ENCODE measurements at regions not wholly inside any gene's neighbourhood (a gene's known extent, or its start where the extent isn't known, plus 50 kb on each side); places are given as distances from the start of the nearest gene placed in this dataset.

GRCh38 chr10:43320226-43320625, 51.2 kb upstream of the FXYD4 start:
- Mint-ChIP-seq H3K9me3 (peaks cover 3% of the 10 kb centered on the region), H3K27ac (no peak overlapping the region), H3K36me3 (no peaks in the 10 kb centered on the region), H3K4me1 (peaks cover 26% of the 10 kb centered on the region), H3K27me3 (ENCODE audit: insufficient read depth, low read depth) (peaks cover 6% of the 10 kb centered on the region), H3K4me3 (no peak overlapping the region)
- no peak overlapping the region for H2AFZ ChIP-seq (replicated peaks)
- H3K27me3 ChIP-seq, result no peaks in the 10 kb centered on the region
- H3K27ac ChIP-seq, result no peak overlapping the region
- no peaks in the 10 kb centered on the region for H3K36me3 ChIP-seq
- H3K4me3 ChIP-seq, result no peak overlapping the region
- H4K20me1 ChIP-seq (ENCODE audit: low read depth), result no peaks in the 10 kb centered on the region
- H3K9me3 ChIP-seq (ENCODE audit: low read depth), result no peaks in the 10 kb centered on the region
- H3F3A ChIP-seq (ENCODE audit: low read depth), result peaks cover 15% of the 10 kb centered on the region
- TF ChIP-seq EZH2phosphoT487 (IDR thresholded peaks at IDR 0.05), result no peak
- no peak for TF ChIP-seq EZH2 (IDR thresholded peaks at IDR 0.05)
- TF ChIP-seq, protein P1, sequence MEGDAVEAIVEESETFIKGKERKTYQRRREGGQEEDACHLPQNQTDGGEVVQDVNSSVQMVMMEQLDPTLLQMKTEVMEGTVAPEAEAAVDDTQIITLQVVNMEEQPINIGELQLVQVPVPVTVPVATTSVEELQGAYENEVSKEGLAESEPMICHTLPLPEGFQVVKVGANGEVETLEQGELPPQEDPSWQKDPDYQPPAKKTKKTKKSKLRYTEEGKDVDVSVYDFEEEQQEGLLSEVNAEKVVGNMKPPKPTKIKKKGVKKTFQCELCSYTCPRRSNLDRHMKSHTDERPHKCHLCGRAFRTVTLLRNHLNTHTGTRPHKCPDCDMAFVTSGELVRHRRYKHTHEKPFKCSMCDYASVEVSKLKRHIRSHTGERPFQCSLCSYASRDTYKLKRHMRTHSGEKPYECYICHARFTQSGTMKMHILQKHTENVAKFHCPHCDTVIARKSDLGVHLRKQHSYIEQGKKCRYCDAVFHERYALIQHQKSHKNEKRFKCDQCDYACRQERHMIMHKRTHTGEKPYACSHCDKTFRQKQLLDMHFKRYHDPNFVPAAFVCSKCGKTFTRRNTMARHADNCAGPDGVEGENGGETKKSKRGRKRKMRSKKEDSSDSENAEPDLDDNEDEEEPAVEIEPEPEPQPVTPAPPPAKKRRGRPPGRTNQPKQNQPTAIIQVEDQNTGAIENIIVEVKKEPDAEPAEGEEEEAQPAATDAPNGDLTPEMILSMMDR (IDR thresholded peaks at IDR 0.05), result no peak
- no peak for DNase-seq (ENCODE audit: low spot score)
- no peak overlapping the region for H3K4me2 ChIP-seq
- H3K9ac ChIP-seq, result no peak overlapping the region
- peaks cover 24% of the 10 kb centered on the region for H3K4me1 ChIP-seq
- no peaks in the 10 kb centered on the region for H3K79me2 ChIP-seq (ENCODE audit: low read depth)

DNA sequence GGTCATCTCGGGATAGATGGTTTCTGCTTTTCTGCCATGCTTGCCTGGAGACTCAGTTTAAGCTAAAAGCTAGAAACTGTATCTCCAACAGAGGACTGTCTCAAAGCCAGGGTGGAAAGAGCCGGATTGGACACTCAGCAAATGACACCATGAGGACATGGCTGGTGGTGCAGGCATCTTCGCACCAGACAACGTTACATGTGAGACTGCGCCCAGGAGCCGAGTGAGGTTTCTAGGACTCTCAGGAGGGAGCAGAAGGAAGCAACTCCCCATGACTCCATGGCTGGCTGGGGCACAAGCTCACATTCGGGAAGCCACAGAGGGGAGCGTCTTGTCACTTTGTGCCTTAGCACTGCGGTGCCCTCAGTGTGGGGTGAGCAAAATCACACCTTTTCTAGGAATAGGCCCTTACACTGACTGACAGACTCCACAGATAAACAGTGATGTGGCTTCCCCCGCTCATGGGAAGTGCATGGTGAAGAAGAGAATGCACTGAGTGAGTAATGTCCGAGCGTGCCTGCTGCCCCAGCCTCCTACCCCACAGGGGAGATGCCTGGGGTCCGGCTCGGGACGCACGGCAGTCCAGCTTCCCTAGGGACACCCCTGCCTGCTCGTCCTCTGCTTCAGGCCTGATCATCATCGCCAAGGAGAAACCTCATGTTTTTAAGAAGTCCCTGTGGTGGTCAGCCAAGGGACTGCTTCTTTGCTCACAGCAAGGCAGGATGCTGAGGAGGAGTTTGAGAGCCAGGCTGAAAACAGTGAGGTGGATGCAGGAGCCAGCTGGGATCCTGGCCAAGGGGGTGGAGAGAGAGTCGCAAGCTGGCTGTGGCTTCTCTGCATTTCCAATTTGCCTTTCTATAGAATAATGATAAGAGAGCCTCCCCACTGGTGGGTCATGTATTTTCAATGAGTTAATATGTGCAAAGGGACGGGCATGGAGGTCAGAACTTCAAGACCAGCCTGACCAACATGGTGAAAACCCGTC, 52.2 kb upstream of the FXYD4 start:
- no peak overlapping the region for H3K4me3 Mint-ChIP-seq
- peaks cover 15% of the 10 kb centered on the region for H3F3A ChIP-seq (ENCODE audit: low read depth)

GRCh38 chr10:43318456-43318855, 51.6 kb upstream of the RASGEF1A start:
- Histone ChIP-seq H3K79me2 (ENCODE audit: low read depth) (no peaks in the 10 kb centered on the region), H3K27me3 (no peaks in the 10 kb centered on the region), H3K4me2 (no peak overlapping the region), H3K4me1 (peaks cover 21% of the 10 kb centered on the region), H3K9ac (no peak overlapping the region), H3F3A (ENCODE audit: low read depth) (peaks cover 13% of the 10 kb centered on the region), H3K36me3 (no peaks in the 10 kb centered on the region), H2AFZ (replicated peaks) (no peak overlapping the region), H3K27ac (no peak overlapping the region), H3K9me3 (ENCODE audit: low read depth) (no peaks in the 10 kb centered on the region), H3K4me3 (no peak overlapping the region), H4K20me1 (ENCODE audit: low read depth) (no peaks in the 10 kb centered on the region)
- H3K27me3 Mint-ChIP-seq (ENCODE audit: insufficient read depth, low read depth), result peaks cover 6% of the 10 kb centered on the region
- H3K36me3 Mint-ChIP-seq, result no peaks in the 10 kb centered on the region
- peak overlapping the region; percentile 36 for H3K4me3 Mint-ChIP-seq
- no peak for DNase-seq (ENCODE audit: low spot score)
- TF ChIP-seq EZH2 (IDR thresholded peaks at IDR 0.05) (no peak), EZH2phosphoT487 (IDR thresholded peaks at IDR 0.05) (no peak)
- TF ChIP-seq, protein P1 (IDR thresholded peaks at IDR 0.05), result no peak
- peaks cover 2% of the 10 kb centered on the region for H3K9me3 Mint-ChIP-seq
- peaks cover 22% of the 10 kb centered on the region for H3K4me1 Mint-ChIP-seq
- H3K27ac Mint-ChIP-seq, result no peak overlapping the region

More for the DNA sequence above, 52.2 kb upstream of the FXYD4 start:
- Mint-ChIP-seq H3K4me1 (peaks cover 23% of the 10 kb centered on the region), H3K27me3 (ENCODE audit: insufficient read depth, low read depth) (peaks cover 6% of the 10 kb centered on the region), H3K27ac (peak overlapping the region; percentile 54), H3K36me3 (no peaks in the 10 kb centered on the region), H3K9me3 (peaks cover 3% of the 10 kb centered on the region)
- DNase-seq (ENCODE audit: low spot score), result no peak
- Histone ChIP-seq H3K4me2 (no peak overlapping the region), H3K79me2 (ENCODE audit: low read depth) (no peaks in the 10 kb centered on the region), H3K36me3 (no peaks in the 10 kb centered on the region), H3K9ac (no peak overlapping the region), H3K4me1 (peaks cover 21% of the 10 kb centered on the region), H2AFZ (replicated peaks) (no peak overlapping the region), H3K9me3 (ENCODE audit: low read depth) (no peaks in the 10 kb centered on the region), H3K27ac (no peak overlapping the region), H3K27me3 (no peaks in the 10 kb centered on the region), H3K4me3 (no peak overlapping the region), H4K20me1 (ENCODE audit: low read depth) (no peaks in the 10 kb centered on the region)
- no peak for TF ChIP-seq EZH2phosphoT487 (IDR thresholded peaks at IDR 0.05)
- TF ChIP-seq, protein P1 (IDR thresholded peaks at IDR 0.05), result no peak
- TF ChIP-seq EZH2 (IDR thresholded peaks at IDR 0.05), result no peak

Measured in neural progenitor cell (in vitro differentiated cells).